SU-DHL-6 (cell line): ENCODE measurements at regions not wholly inside any gene's neighbourhood (a gene's known extent, or its start where the extent isn't known, plus 50 kb on each side); places are given as distances from the start of the nearest gene placed in this dataset.

Experiments
- EZH2phosphoT487 ChIP-seq: fragments of 200-600 bp; sonication (generic), shearing (Covaris generic); conservative IDR thresholded peaks from 2 replicates; pipeline ENCODE4 v1.6.1; 2018; ENCODE audit warnings: mild to moderate bottlenecking, antibody characterized with exemption, low read length, moderate library complexity, mixed read lengths
- TF ChIP-seq, protein P1 (sequence below): fragments of 200-600 bp; sonication (generic); IDR thresholded peaks from one replicate; pipeline ENCODE4 v1.5.1; 2017; ENCODE audit warnings: antibody characterized with exemption, mild to moderate bottlenecking, low read length, moderate library complexity; ENCODE audit not compliant: insufficient read depth, poor library complexity, severe bottlenecking

DNA sequence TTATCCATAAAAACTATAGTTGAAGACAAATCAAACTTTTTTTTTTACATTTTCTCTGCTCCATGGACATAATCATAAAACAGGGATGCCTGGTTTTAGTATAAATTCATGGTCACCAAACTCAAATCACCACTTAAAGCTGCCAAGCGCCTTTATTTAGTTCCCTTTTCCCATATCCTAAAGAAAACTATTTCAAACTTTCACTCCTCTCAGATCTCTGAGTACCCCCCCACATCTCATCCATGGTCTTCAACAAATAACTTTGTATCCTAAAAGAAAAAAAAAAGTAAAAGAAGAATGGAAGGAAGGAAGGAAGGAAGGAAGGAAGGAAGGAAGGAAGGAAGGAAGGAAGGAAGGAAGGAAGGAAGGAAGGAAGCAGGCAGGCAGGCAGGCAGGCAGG lies 1438.7 kb downstream of the C4orf33 start:
- TF ChIP-seq, protein P1, sequence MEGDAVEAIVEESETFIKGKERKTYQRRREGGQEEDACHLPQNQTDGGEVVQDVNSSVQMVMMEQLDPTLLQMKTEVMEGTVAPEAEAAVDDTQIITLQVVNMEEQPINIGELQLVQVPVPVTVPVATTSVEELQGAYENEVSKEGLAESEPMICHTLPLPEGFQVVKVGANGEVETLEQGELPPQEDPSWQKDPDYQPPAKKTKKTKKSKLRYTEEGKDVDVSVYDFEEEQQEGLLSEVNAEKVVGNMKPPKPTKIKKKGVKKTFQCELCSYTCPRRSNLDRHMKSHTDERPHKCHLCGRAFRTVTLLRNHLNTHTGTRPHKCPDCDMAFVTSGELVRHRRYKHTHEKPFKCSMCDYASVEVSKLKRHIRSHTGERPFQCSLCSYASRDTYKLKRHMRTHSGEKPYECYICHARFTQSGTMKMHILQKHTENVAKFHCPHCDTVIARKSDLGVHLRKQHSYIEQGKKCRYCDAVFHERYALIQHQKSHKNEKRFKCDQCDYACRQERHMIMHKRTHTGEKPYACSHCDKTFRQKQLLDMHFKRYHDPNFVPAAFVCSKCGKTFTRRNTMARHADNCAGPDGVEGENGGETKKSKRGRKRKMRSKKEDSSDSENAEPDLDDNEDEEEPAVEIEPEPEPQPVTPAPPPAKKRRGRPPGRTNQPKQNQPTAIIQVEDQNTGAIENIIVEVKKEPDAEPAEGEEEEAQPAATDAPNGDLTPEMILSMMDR: no peak
- TF ChIP-seq EZH2phosphoT487: no peak
